ENCODE measurements at regions not wholly inside any gene's neighbourhood (a gene's known extent, or its start where the extent isn't known, plus 50 kb on each side); places are given as distances from the start of the nearest gene placed in this dataset.

GRCh38 chr12:42815068-42815467, 225.5 kb upstream of the PRICKLE1 start:
- FAIRE-seq, result no peak
- Histone ChIP-seq H3K4me1 (ENCODE audit: control insufficient read depth, extremely low read depth, insufficient read depth, low read length) (no peaks in the 10 kb centered on the region), H3K4me3 (ENCODE audit: control insufficient read depth in 2 of 3, extremely low read depth in 1 of 3, insufficient read depth in 2 of 3, low read depth in 1 of 3, low read length in 3 of 3) (no peak overlapping the region), H3K9me3 (ENCODE audit: control insufficient read depth, low read depth, low read length) (no peaks in the 10 kb centered on the region), H2AFZ (ENCODE audit: control insufficient read depth, low read length) (no peak overlapping the region), H3K9me1 (ENCODE audit: control insufficient read depth, extremely low read depth, insufficient read depth, low read length) (no peaks in the 10 kb centered on the region), H3K27ac (ENCODE audit: control insufficient read depth, insufficient read depth, low read length) (no peak overlapping the region), H3K79me2 (ENCODE audit: control insufficient read depth, insufficient read depth, low read length) (no peaks in the 10 kb centered on the region), H4K20me1 (ENCODE audit: control insufficient read depth, extremely low read depth, insufficient read depth, low read length) (no peaks in the 10 kb centered on the region), H3K36me3 (ENCODE audit: control insufficient read depth in 2 of 2, extremely low read depth in 1 of 2, insufficient read depth in 2 of 2, low read length in 2 of 2) (no peaks in the 10 kb centered on the region), H3K9ac (ENCODE audit: control insufficient read depth, extremely low read depth, insufficient read depth, low read length) (no peak overlapping the region), H3K27me3 (ENCODE audit: control insufficient read depth, extremely low read depth, insufficient read depth, low read length) (no peaks in the 10 kb centered on the region), H3K4me2 (ENCODE audit: control insufficient read depth, extremely low read depth, insufficient read depth, low read depth, low read length) (no peak overlapping the region)
- TF ChIP-seq CTCF (optimal IDR thresholded peaks at IDR 0.05 in 1 of 3, IDR thresholded peaks at IDR 0.05 in 1 of 3, conservative IDR thresholded peaks at IDR 0.05 in 1 of 3; ENCODE audit: extremely low read depth in 1 of 3, insufficient read depth in 2 of 3, low read length in 3 of 3), result no peak
- no peak for TF ChIP-seq EZH2 (IDR thresholded peaks at IDR 0.05; ENCODE audit: low read length)
- dilution Hi-C loops (cut with MboI; ENCODE audit: extremely low pct_ligation_motif_present, low sequenced_read_pairs), result no loop called here
- no peak for DNase-seq (ENCODE audit: low read depth, low spot score)

- dilution Hi-C loops (cut with MboI; ENCODE audit: extremely low pct_ligation_motif_present, low sequenced_read_pairs), result no loop called here
- Histone ChIP-seq H3K4me2 (ENCODE audit: control insufficient read depth, extremely low read depth, insufficient read depth, low read depth, low read length) (no peak overlapping the region), H4K20me1 (ENCODE audit: control insufficient read depth, extremely low read depth, insufficient read depth, low read length) (no peaks in the 10 kb centered on the region), H3K4me3 (ENCODE audit: control insufficient read depth in 2 of 3, extremely low read depth in 1 of 3, insufficient read depth in 2 of 3, low read depth in 1 of 3, low read length in 3 of 3) (no peak overlapping the region), H2AFZ (ENCODE audit: control insufficient read depth, low read length) (no peak overlapping the region), H3K27ac (ENCODE audit: control insufficient read depth, insufficient read depth, low read length) (no peak overlapping the region), H3K4me1 (ENCODE audit: control insufficient read depth, extremely low read depth, insufficient read depth, low read length) (no peaks in the 10 kb centered on the region), H3K9me3 (ENCODE audit: control insufficient read depth, low read depth, low read length) (no peaks in the 10 kb centered on the region), H3K36me3 (ENCODE audit: control insufficient read depth in 2 of 2, extremely low read depth in 1 of 2, insufficient read depth in 2 of 2, low read length in 2 of 2) (no peaks in the 10 kb centered on the region), H3K9me1 (ENCODE audit: control insufficient read depth, extremely low read depth, insufficient read depth, low read length) (no peaks in the 10 kb centered on the region), H3K27me3 (ENCODE audit: control insufficient read depth, extremely low read depth, insufficient read depth, low read length) (no peaks in the 10 kb centered on the region), H3K9ac (ENCODE audit: control insufficient read depth, extremely low read depth, insufficient read depth, low read length) (no peak overlapping the region), H3K79me2 (ENCODE audit: control insufficient read depth, insufficient read depth, low read length) (no peaks in the 10 kb centered on the region)
- FAIRE-seq (no peak), DNase-seq (ENCODE audit: low read depth, low spot score) (no peak)
- TF ChIP-seq EZH2 (IDR thresholded peaks at IDR 0.05; ENCODE audit: low read length) (no peak), CTCF (optimal IDR thresholded peaks at IDR 0.05 in 1 of 3, IDR thresholded peaks at IDR 0.05 in 1 of 3, conservative IDR thresholded peaks at IDR 0.05 in 1 of 3; ENCODE audit: extremely low read depth in 1 of 3, insufficient read depth in 2 of 3, low read length in 3 of 3) (no peak)
These were observed 223.3 kb upstream of the PRICKLE1 start for GRCh38 chr12:42812871-42813270.

All from keratinocyte (primary cell).